Osteocyte (in vitro differentiated cells): ENCODE measurements at regions not wholly inside any gene's neighbourhood (a gene's known extent, or its start where the extent isn't known, plus 50 kb on each side); places are given as distances from the start of the nearest gene placed in this dataset.
A peak's percentile ranks its signal among the peaks of the same experiment; 100 is the strongest.

Source experiments
- DNase-seq: peaks from one replicate; pipeline ENCODE4 v3.0.0; 2021; ENCODE audit warnings: mixed read lengths; ENCODE audit not compliant: unreplicated experiment; ENCODE audit errors: extremely low spot score
- H3K27ac Mint-ChIP-seq: one replicate; pipeline ENCODE4 v1.8.0; 2021; ENCODE audit warnings: mild to moderate bottlenecking, mixed read lengths; ENCODE audit not compliant: unreplicated experiment
- H3K27me3 Mint-ChIP-seq: one replicate; pipeline ENCODE4 v1.8.0; 2021; ENCODE audit warnings: mixed read lengths; ENCODE audit not compliant: unreplicated experiment
- H3K36me3 Mint-ChIP-seq: one replicate; pipeline ENCODE4 v1.8.0; 2021; ENCODE audit warnings: mixed read lengths; ENCODE audit not compliant: unreplicated experiment
- H3K4me1 Mint-ChIP-seq: one replicate; pipeline ENCODE4 v1.8.0; 2021; ENCODE audit warnings: mixed read lengths; ENCODE audit not compliant: unreplicated experiment
- H3K4me3 Mint-ChIP-seq: one replicate; pipeline ENCODE4 v1.8.0; 2021; ENCODE audit warnings: mild to moderate bottlenecking, moderate library complexity, mixed read lengths; ENCODE audit not compliant: unreplicated experiment
- H3K9me3 Mint-ChIP-seq: one replicate; pipeline ENCODE4 v1.8.0; 2021; ENCODE audit warnings: mixed read lengths; ENCODE audit not compliant: unreplicated experiment
- TF ChIP-seq, protein P1 (sequence below): fragments of 200-600 bp; sonication (generic); IDR thresholded peaks from 2 replicates; pipeline ENCODE4 v1.5.0; 2021; ENCODE audit warnings: antibody characterized with exemption, mild to moderate bottlenecking, moderate library complexity

DNA sequence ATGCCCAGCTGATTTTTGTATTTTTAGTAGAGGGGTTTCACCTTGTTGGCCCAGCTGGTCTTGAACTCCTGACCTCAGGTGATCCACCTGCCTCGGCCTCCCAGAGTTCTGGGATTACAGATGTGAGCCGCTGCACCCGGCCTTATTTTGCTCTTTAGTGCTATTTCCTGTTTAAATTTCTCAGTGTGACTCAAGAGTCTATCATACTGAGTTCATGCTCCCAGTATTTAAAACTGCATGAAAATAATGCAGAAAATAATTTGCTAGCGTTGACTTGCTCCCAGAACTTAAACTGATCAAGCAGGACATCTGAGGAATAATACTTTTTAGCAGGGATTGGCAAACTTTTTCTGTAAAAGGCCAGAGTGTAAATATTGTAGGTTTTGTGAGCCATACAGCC, 86.4 kb upstream of the C1orf21 start:
- Mint-ChIP-seq H3K27me3 (no peaks in the 10 kb centered on the region), H3K4me1 (peaks cover 53% of the 10 kb centered on the region), H3K9me3 (peaks cover 25% of the 10 kb centered on the region), H3K36me3 (peaks cover 2% of the 10 kb centered on the region), H3K4me3 (no peak overlapping the region), H3K27ac (peak overlapping the region; percentile 6)
- TF ChIP-seq, protein P1, sequence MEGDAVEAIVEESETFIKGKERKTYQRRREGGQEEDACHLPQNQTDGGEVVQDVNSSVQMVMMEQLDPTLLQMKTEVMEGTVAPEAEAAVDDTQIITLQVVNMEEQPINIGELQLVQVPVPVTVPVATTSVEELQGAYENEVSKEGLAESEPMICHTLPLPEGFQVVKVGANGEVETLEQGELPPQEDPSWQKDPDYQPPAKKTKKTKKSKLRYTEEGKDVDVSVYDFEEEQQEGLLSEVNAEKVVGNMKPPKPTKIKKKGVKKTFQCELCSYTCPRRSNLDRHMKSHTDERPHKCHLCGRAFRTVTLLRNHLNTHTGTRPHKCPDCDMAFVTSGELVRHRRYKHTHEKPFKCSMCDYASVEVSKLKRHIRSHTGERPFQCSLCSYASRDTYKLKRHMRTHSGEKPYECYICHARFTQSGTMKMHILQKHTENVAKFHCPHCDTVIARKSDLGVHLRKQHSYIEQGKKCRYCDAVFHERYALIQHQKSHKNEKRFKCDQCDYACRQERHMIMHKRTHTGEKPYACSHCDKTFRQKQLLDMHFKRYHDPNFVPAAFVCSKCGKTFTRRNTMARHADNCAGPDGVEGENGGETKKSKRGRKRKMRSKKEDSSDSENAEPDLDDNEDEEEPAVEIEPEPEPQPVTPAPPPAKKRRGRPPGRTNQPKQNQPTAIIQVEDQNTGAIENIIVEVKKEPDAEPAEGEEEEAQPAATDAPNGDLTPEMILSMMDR = no peak
- DNase-seq = no peak

GRCh38 chr1:184301227-184301626, 85.6 kb upstream of the C1orf21 start:
- Mint-ChIP-seq H3K27ac (no peak overlapping the region), H3K36me3 (peaks cover 8% of the 10 kb centered on the region), H3K9me3 (peaks cover 33% of the 10 kb centered on the region), H3K4me1 (peaks cover 48% of the 10 kb centered on the region), H3K4me3 (no peak overlapping the region), H3K27me3 (no peaks in the 10 kb centered on the region)
- TF ChIP-seq, protein P1 = no peak
- DNase-seq = no peak

DNA sequence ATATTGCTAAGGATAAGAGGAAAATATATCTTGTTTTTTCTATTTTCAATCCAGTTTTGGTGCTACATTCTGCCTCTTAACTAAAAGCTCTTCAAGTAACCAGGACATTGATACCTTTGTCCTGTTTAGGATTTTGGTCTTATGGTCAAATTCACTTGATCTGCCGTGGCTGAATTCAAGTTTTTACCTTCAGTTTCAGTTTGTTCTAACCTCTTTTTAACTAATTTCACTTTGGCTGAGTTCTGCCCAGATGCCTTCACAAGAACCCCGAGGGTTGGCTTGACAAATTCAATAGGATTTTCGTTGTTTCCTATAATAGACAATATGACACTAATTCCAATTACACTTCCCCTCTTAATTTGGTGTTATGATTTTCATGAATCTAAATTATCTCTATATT, 84.5 kb upstream of the C1orf21 start:
- H3K36me3 Mint-ChIP-seq = peaks cover 16% of the 10 kb centered on the region

GRCh38 chr1:184310157-184310819, 76.5 kb upstream of the C1orf21 start:
- Mint-ChIP-seq H3K36me3 (peaks cover 18% of the 10 kb centered on the region), H3K4me1 (peaks cover 14% of the 10 kb centered on the region), H3K27me3 (no peaks in the 10 kb centered on the region), H3K4me3 (no peak overlapping the region), H3K9me3 (peaks cover 32% of the 10 kb centered on the region), H3K27ac (no peak overlapping the region)
- TF ChIP-seq, protein P1 = no peak
- DNase-seq = no peak

More for the DNA sequence above, 84.5 kb upstream of the C1orf21 start:
- Mint-ChIP-seq H3K27me3 (no peaks in the 10 kb centered on the region), H3K4me3 (no peak overlapping the region), H3K4me1 (peaks cover 37% of the 10 kb centered on the region), H3K9me3 (peaks cover 43% of the 10 kb centered on the region), H3K27ac (no peak overlapping the region)
- TF ChIP-seq, protein P1 = no peak
- DNase-seq = no peak

DNA sequence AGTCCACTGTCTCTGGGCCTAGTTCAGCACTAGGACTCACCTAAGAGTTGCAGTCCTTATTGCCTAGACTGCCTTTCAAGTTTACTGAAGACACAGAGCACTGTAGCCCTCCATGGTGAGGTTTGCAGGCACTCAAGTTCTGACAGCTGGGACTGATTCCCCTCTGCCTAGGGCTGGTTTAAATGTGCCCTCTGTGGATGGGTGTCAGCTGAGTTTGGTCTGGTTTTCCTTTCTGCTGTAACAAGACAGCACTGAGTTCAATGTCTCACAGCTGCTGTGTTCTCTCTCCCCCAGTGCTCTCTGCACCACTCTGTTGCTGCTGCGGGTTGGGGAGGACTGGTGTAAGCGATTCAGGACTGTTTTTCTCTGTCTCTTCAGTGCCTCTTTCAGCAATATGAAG, 75.2 kb upstream of the C1orf21 start:
- Mint-ChIP-seq H3K4me1 (peaks cover 19% of the 10 kb centered on the region), H3K9me3 (peaks cover 19% of the 10 kb centered on the region), H3K27me3 (no peaks in the 10 kb centered on the region), H3K4me3 (no peak overlapping the region), H3K36me3 (peaks cover 8% of the 10 kb centered on the region), H3K27ac (no peak overlapping the region)
- TF ChIP-seq, protein P1 = no peak
- no peak for DNase-seq
